CD4-positive, alpha-beta T cell (primary cell): ENCODE measurements at regions not wholly inside any gene's neighbourhood (a gene's known extent, or its start where the extent isn't known, plus 50 kb on each side); places are given as distances from the start of the nearest gene placed in this dataset.
"Not testable (repeated sequence)": the region's sequence is repeated elsewhere in the genome, so short reads cannot be mapped to it uniquely, and the experiment has no call there.

Experiments used
- ATAC-seq: fragments of 200-7000 bp; cut with Tn5 transposase; one replicate; pipeline ENCODE4 v1.10.0; 2022; ENCODE audit warnings: mild to moderate bottlenecking; ENCODE audit not compliant: poor library complexity
- CTCF ChIA-PET: fragments of 350-600 bp; sonication (Branson Sonifier 250); formaldehyde crosslinking; loops from one replicate; lab custom pipeline; 2021; ENCODE audit warnings: antibody characterized with exemption, inconsistent platforms; lab: Charles Lee
- POLR2A ChIA-PET: fragments of 350-600 bp; sonication (Branson Sonifier 250); formaldehyde crosslinking; loops from one replicate; lab custom pipeline; 2021; ENCODE audit warnings: antibody characterized with exemption, inconsistent platforms; lab: Charles Lee
- DNase-seq, 14 experiments: peaks; one replicate each; pipeline ENCODE4 v3.0.0-alpha.2; 2013 to 2020; ENCODE audit warnings: mixed read lengths in 2 of 14
- H3K27ac ChIP-seq, 2 donors: one replicate each; pipeline versions ENCODE4 v1.5.1 to v1.7.0; 2013; ENCODE audit warnings: low read length in 2 of 2, low read depth in 1 of 2, mild to moderate bottlenecking in 1 of 2
- H3K27me3 ChIP-seq, 2 experiments: 1 replicate in 1 of 2; 2 replicates in 1 of 2; pipeline versions ENCODE4 v1.6.1 to v1.7.0; 2013; ENCODE audit warnings: low read length in 2 of 2, control low read depth in 1 of 2, mild to moderate bottlenecking in 1 of 2, moderate library complexity in 1 of 2; ENCODE audit not compliant: insufficient read depth in 2 of 2, control insufficient read depth in 1 of 2
- H3K36me3 ChIP-seq: one replicate; pipeline ENCODE4 v1.6.1; 2013; ENCODE audit warnings: low read length, control low read depth; ENCODE audit not compliant: insufficient read depth
- H3K4me1 ChIP-seq: one replicate; pipeline ENCODE4 v1.6.1; 2013; ENCODE audit warnings: low read length, control low read depth; ENCODE audit not compliant: insufficient read depth
- H3K4me3 ChIP-seq: one replicate; pipeline ENCODE4 v1.5.1; 2013; ENCODE audit warnings: mild to moderate bottlenecking, low read length, moderate library complexity
- H3K9me3 ChIP-seq, 2 experiments: 1 replicate in 1 of 2; 2 replicates in 1 of 2; pipeline versions ENCODE4 v1.6.1 to v1.7.0; 2013; ENCODE audit warnings: low read length in 2 of 2, mild to moderate bottlenecking in 2 of 2, control low read depth in 1 of 2, moderate library complexity in 1 of 2; ENCODE audit not compliant: control insufficient read depth in 1 of 2, insufficient read depth in 1 of 2
- H3K27ac Mint-ChIP-seq: one replicate; pipeline ENCODE4 v1.8.0; 2020; ENCODE audit warnings: mixed read lengths
- H3K27me3 Mint-ChIP-seq: one replicate; pipeline ENCODE4 v1.8.0; 2021; ENCODE audit warnings: mixed read lengths
- H3K36me3 Mint-ChIP-seq: one replicate; pipeline ENCODE4 v1.8.0; 2021; ENCODE audit warnings: low read depth, mixed read lengths
- H3K4me1 Mint-ChIP-seq: one replicate; pipeline ENCODE4 v1.8.0; 2021; ENCODE audit warnings: low read depth, mixed read lengths
- H3K4me3 Mint-ChIP-seq: one replicate; pipeline ENCODE4 v1.8.0; 2020; ENCODE audit warnings: mild to moderate bottlenecking, mixed read lengths
- H3K9me3 Mint-ChIP-seq: one replicate; pipeline ENCODE4 v1.8.0; 2020; ENCODE audit warnings: mixed read lengths
- intact Hi-C, 2 experiments: fragments of 100-400 bp; cut with DNase I in 1 of 2; cut with micrococcal nuclease in 1 of 2; formaldehyde crosslinking; loops; one replicate each; pipeline versions ENCODE4 v1.15.1 to v1.9.0; 2023 to 2025; cut with DNase I, micrococcal nuclease
- TF ChIP-seq, protein P1 (sequence below): fragments of 200-600 bp; IDR thresholded peaks from one replicate; pipeline ENCODE4 v1.8.0; 2022; ENCODE audit warnings: antibody characterized with exemption, mild to moderate bottlenecking

GRCh38 chr3:33982269-33982798 is 183.9 kb downstream of the PDCD6IP start:
- Histone ChIP-seq H3K4me1 (no peaks in the 10 kb centered on the region), H3K36me3 (no peaks in the 10 kb centered on the region), H3K9me3 (peaks cover 0 to under 1% of the 10 kb centered on the region in 2 experiments), H3K4me3 (no peak overlapping the region), H3K27ac (no peak overlapping the region), H3K27me3 (no peaks in the 10 kb centered on the region)
- no peak overlapping the region for H3K4me3 Mint-ChIP-seq
- TF ChIP-seq, protein P1, sequence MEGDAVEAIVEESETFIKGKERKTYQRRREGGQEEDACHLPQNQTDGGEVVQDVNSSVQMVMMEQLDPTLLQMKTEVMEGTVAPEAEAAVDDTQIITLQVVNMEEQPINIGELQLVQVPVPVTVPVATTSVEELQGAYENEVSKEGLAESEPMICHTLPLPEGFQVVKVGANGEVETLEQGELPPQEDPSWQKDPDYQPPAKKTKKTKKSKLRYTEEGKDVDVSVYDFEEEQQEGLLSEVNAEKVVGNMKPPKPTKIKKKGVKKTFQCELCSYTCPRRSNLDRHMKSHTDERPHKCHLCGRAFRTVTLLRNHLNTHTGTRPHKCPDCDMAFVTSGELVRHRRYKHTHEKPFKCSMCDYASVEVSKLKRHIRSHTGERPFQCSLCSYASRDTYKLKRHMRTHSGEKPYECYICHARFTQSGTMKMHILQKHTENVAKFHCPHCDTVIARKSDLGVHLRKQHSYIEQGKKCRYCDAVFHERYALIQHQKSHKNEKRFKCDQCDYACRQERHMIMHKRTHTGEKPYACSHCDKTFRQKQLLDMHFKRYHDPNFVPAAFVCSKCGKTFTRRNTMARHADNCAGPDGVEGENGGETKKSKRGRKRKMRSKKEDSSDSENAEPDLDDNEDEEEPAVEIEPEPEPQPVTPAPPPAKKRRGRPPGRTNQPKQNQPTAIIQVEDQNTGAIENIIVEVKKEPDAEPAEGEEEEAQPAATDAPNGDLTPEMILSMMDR: no peak
- H3K27ac Mint-ChIP-seq: no peak overlapping the region
- H3K9me3 Mint-ChIP-seq: no peaks in the 10 kb centered on the region
- POLR2A ChIA-PET: no interaction called here
- no peak for DNase-seq
- H3K4me1 Mint-ChIP-seq: peaks cover 16% of the 10 kb centered on the region
- intact Hi-C loops: no loop called here
- no peak for ATAC-seq
- CTCF ChIA-PET: no interaction called here
- H3K27me3 Mint-ChIP-seq: no peaks in the 10 kb centered on the region
- no peaks in the 10 kb centered on the region for H3K36me3 Mint-ChIP-seq

DNA sequence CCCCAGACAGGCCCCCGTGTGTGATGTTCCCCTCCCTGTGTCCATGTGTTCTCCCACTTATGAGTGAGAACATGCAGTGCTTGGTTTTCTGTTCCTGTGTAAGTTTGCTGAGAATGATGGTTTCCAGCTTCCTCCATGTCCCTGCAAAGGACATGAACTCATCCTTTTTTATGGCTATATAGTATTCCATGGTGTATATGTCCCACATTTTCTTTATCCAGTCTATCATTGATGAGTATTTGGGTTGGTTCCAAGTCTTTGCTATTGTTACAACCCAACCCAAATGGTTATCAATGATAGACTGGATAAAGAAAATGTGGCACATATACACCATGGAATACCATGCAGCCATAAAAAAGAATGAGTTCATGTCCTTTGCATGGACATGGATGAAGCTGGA is 184.5 kb downstream of the PDCD6IP start:
- H3K4me1 ChIP-seq, H3K27me3 Mint-ChIP-seq, H3K36me3 ChIP-seq, H3K27ac Mint-ChIP-seq, intact Hi-C loops, H3K9me3 ChIP-seq, H3K9me3 Mint-ChIP-seq, H3K4me3 Mint-ChIP-seq, DNase-seq, H3K36me3 Mint-ChIP-seq, CTCF ChIA-PET, H3K27me3 ChIP-seq, ATAC-seq, H3K27ac ChIP-seq, H3K4me3 ChIP-seq, POLR2A ChIA-PET: not testable (repeated sequence)
- peaks cover 16% of the 10 kb centered on the region for H3K4me1 Mint-ChIP-seq

- no peaks in the 10 kb centered on the region for H3K36me3 ChIP-seq
- peaks cover 5% of the 10 kb centered on the region for H3K27me3 Mint-ChIP-seq
- POLR2A ChIA-PET: no interaction called here
- intact Hi-C loops: no loop called here
- ATAC-seq (no peak), DNase-seq (no peak)
- H3K4me1 Mint-ChIP-seq: peaks cover 16% of the 10 kb centered on the region
- no peak overlapping the region for H3K27ac ChIP-seq
- CTCF ChIA-PET: no interaction called here
- no peaks in the 10 kb centered on the region for H3K36me3 Mint-ChIP-seq
- H3K9me3 ChIP-seq: peaks cover 0 to 13% of the 10 kb centered on the region in 2 experiments
- H3K27ac Mint-ChIP-seq: no peak overlapping the region
- no peaks in the 10 kb centered on the region for H3K9me3 Mint-ChIP-seq
- no peak overlapping the region for H3K4me3 Mint-ChIP-seq
- peaks cover 3 to 6% of the 10 kb centered on the region in 2 experiments for H3K27me3 ChIP-seq
- TF ChIP-seq, protein P1: no peak
- H3K4me1 ChIP-seq: no peaks in the 10 kb centered on the region
- no peak overlapping the region for H3K4me3 ChIP-seq
Measured at GRCh38 chr3:33989229-33989628, 190.8 kb downstream of the PDCD6IP start.

GRCh38 chr3:33991673-33992072 is 193.2 kb downstream of the PDCD6IP start:
- H3K9me3 ChIP-seq: peaks cover 0 to 20% of the 10 kb centered on the region in 2 experiments
- H3K27ac Mint-ChIP-seq: no peak overlapping the region
- no peak overlapping the region for H3K27ac ChIP-seq
- H3K27me3 Mint-ChIP-seq: peaks cover 5% of the 10 kb centered on the region
- no peak overlapping the region for H3K4me3 ChIP-seq
- DNase-seq (no peak), ATAC-seq (no peak)
- intact Hi-C loops: no loop called here
- no peak overlapping the region for H3K4me3 Mint-ChIP-seq
- peaks cover 6% of the 10 kb centered on the region for H3K4me1 Mint-ChIP-seq
- no peaks in the 10 kb centered on the region for H3K4me1 ChIP-seq
- H3K9me3 Mint-ChIP-seq: no peaks in the 10 kb centered on the region
- ChIA-PET POLR2A (no interaction called here), CTCF (interaction anchor here (1.6 kb wide), 1 partner anchor 10 kb away, joined by 3 read pairs; no protein-coding TSS in a partner anchor)
- TF ChIP-seq, protein P1: no peak
- peaks cover 3 to 7% of the 10 kb centered on the region in 2 experiments for H3K27me3 ChIP-seq
- H3K36me3 ChIP-seq: no peaks in the 10 kb centered on the region
- H3K36me3 Mint-ChIP-seq: no peaks in the 10 kb centered on the region
